ENCODE measurements at regions not wholly inside any gene's neighbourhood (a gene's known extent, or its start where the extent isn't known, plus 50 kb on each side); places are given as distances from the start of the nearest gene placed in this dataset.

- H3K27ac Mint-ChIP-seq (ENCODE audit: unreplicated experiment) = no peak overlapping the region
Observed at GRCh38 chr12:93019975-93020630, 91.0 kb upstream of the EEA1 start.

GRCh38 chr12:93020631-93021597 lies 91.8 kb upstream of the EEA1 start:
- TF ChIP-seq CTCF (IDR thresholded peaks at IDR 0.05) = no peak
- no peak for DNase-seq (ENCODE audit: low spot score)
- H3K36me3 Mint-ChIP-seq (ENCODE audit: low read depth) = no peaks in the 10 kb centered on the region
- H3K4me1 Mint-ChIP-seq (ENCODE audit: low read depth) = peaks cover 4% of the 10 kb centered on the region
- no peak overlapping the region for H3K27ac Mint-ChIP-seq (ENCODE audit: unreplicated experiment)
- H3K27me3 Mint-ChIP-seq (ENCODE audit: low read depth) = no peaks in the 10 kb centered on the region
- H3K4me3 Mint-ChIP-seq (ENCODE audit: unreplicated experiment) = no peak overlapping the region
- H3K9me3 Mint-ChIP-seq (ENCODE audit: low read depth) = no peaks in the 10 kb centered on the region

More at GRCh38 chr12:93019975-93020630, 91.0 kb upstream of the EEA1 start:
- no peaks in the 10 kb centered on the region for H3K27me3 Mint-ChIP-seq (ENCODE audit: low read depth)
- H3K4me3 Mint-ChIP-seq (ENCODE audit: unreplicated experiment) = no peak overlapping the region
- DNase-seq (ENCODE audit: low spot score) = no peak
- H3K9me3 Mint-ChIP-seq (ENCODE audit: low read depth) = no peaks in the 10 kb centered on the region
- H3K36me3 Mint-ChIP-seq (ENCODE audit: low read depth) = no peaks in the 10 kb centered on the region
- H3K4me1 Mint-ChIP-seq (ENCODE audit: low read depth) = peaks cover 7% of the 10 kb centered on the region
- no peak for TF ChIP-seq CTCF (IDR thresholded peaks at IDR 0.05)

GRCh38 chr12:93022603-93023340 lies 93.7 kb upstream of the EEA1 start:
- DNase-seq (ENCODE audit: low spot score) = no peak
- no peak overlapping the region for H3K4me3 Mint-ChIP-seq (ENCODE audit: unreplicated experiment)
- TF ChIP-seq CTCF (IDR thresholded peaks at IDR 0.05) = no peak
- H3K27ac Mint-ChIP-seq (ENCODE audit: unreplicated experiment) = no peak overlapping the region
- no peaks in the 10 kb centered on the region for H3K27me3 Mint-ChIP-seq (ENCODE audit: low read depth)
- H3K4me1 Mint-ChIP-seq (ENCODE audit: low read depth) = no peaks in the 10 kb centered on the region
- no peaks in the 10 kb centered on the region for H3K36me3 Mint-ChIP-seq (ENCODE audit: low read depth)
- no peaks in the 10 kb centered on the region for H3K9me3 Mint-ChIP-seq (ENCODE audit: low read depth)

- no peaks in the 10 kb centered on the region for H3K27me3 Mint-ChIP-seq (ENCODE audit: low read depth)
- no peaks in the 10 kb centered on the region for H3K9me3 Mint-ChIP-seq (ENCODE audit: low read depth)
- H3K36me3 Mint-ChIP-seq (ENCODE audit: low read depth) = no peaks in the 10 kb centered on the region
- no peak overlapping the region for H3K27ac Mint-ChIP-seq (ENCODE audit: unreplicated experiment)
- no peak overlapping the region for H3K4me3 Mint-ChIP-seq (ENCODE audit: unreplicated experiment)
- H3K4me1 Mint-ChIP-seq (ENCODE audit: low read depth) = no peaks in the 10 kb centered on the region
- DNase-seq (ENCODE audit: low spot score) = no peak
- peak; percentile 85 for TF ChIP-seq CTCF (IDR thresholded peaks at IDR 0.05)
Observed at GRCh38 chr12:93025145-93026103, 96.3 kb upstream of the EEA1 start.
